ENCODE measurements at regions not wholly inside any gene's neighbourhood (a gene's known extent, or its start where the extent isn't known, plus 50 kb on each side); places are given as distances from the start of the nearest gene placed in this dataset.

DNA sequence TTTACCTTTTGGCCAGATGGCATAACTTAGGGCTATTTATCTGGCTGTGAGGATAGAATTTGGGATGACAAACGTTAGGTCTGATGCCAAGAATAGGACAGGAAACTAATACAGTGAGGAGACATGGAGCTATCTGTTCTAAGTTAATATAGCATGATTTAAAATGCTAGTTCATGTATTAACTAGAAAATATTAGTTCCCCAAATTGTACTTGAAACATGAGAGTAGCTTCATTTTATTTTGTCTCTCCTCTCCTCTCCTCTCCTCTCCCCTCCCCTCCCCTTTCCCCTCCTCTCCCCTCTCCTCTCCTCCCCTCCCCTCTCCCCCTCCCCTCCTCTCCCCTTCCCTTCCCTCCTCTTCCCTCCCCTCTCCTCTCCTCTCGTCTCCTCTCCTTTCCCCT, 101.1 kb upstream of the MYO16 start:
- no peak for DNase-seq (ENCODE audit: low read depth)

DNA sequence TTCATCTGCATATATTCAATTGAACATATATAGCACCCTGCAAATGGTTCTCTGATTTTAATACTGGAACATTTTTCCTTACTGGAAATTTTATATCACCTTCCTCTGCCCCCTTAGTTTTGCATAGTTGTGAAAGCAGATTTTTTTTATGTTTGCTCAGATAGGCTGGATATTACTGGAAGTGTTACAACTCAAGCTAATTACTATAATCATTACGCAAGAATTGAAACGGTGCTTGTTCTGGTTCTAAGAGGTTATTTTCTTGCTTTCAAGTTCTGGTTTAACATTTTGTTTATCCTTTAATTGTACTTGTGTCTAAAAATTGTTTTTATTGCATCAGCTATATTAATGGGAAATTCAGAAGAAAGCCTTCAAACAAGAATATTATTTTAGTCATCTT, 95.6 kb upstream of the MYO16 start:
- no peak for DNase-seq (ENCODE audit: low read depth)

DNA sequence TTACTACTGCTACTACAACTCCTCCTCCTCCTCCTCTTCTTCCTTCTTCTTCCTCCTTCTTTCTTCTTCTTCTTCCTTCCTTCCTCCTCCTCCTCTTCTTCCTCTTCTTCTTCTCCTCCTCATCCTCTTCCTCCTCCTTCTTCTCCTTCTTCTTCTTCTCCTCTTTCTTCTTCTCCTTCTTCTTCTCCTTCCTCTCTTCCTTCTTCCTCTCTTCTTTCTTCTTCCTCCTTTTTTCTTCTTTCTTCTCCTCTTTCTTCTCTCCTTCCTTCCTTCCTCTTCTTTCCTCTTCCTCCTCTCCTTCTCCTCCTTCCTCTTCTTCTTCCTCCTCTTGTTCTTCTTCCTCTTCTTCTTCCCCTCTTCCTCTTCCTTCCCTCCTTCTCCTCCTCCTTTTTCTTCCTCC, 94.7 kb upstream of the MYO16 start:
- no peak for DNase-seq (ENCODE audit: low read depth)

DNA sequence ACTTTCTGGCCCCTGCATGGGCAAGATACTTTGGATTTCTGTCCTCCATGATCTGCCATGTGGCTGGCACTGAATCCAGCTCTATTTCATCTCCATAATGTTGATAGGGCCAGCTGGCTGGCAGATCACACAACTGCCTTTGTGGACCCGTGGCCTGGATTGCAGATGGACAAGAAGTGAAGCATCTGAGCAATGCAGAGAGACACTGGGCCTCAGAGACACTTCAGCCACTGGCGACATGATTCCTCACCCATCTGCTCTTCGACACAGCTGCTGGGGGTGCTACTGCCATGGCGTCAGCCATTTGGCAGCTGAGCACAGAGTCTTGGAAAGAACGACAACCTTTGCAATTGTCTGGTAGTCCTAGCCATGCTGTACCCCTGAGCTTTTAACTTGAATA, 79.5 kb upstream of the MYO16 start:
- no peak for DNase-seq (ENCODE audit: low read depth)

DNA sequence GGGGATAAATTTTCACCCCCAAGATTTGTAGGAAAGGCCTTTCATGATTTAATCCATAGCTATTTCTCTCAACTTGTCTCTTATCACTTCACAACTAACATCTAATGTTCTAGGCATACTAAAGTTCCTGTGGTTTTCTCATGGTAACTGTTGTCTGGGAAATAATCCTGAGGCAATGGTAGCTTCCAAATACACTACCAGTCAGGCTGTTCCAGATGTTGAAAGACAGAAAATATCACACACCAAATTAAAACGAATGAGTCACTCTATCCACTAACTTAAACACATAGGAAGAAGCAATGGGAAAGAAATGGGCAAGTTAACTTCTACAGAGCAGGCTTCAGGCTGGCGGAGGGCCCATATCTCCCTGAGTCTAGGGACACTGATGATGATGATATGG, 77.7 kb upstream of the MYO16 start:
- no peak for DNase-seq (ENCODE audit: low read depth)

DNA sequence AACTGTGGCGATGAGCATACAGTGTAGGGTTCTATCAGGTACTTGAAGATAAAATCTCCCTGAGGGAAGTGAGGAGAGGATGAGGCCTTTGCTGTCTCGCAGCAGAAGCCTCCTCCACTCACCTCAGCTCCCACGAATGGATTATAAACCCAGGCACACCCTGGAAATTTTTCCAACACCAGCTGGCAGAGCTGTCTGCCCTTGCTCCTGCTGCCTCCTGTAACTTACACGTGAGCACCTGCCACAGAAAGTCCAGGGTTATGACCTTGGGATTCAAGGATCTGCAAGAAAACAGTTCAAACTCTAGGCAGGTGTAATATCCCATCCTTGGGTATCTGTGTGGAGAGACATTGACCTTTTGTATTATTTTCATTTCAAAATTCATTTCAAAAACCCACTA, 70.9 kb upstream of the MYO16 start:
- no peak for DNase-seq (ENCODE audit: low read depth)

DNA sequence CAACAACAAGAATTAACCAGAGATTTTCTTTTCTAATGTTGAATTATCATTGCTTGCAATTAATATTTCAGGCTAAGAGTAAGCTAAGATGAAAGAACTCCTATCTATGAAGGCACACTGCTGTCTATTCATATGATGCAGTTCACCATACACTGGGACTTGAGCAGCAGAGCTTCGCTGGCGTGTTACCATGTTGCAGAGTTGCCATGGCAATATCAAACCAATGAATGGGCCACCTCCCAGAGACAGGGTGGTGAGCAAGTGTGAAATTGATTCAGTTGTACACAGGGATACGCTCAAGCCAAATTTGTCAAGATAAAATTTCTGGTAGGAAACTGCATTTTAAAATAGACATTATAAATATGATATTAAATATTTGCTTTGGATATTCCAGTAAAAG, 69.3 kb upstream of the MYO16 start:
- no peak for DNase-seq (ENCODE audit: low read depth)

DNA sequence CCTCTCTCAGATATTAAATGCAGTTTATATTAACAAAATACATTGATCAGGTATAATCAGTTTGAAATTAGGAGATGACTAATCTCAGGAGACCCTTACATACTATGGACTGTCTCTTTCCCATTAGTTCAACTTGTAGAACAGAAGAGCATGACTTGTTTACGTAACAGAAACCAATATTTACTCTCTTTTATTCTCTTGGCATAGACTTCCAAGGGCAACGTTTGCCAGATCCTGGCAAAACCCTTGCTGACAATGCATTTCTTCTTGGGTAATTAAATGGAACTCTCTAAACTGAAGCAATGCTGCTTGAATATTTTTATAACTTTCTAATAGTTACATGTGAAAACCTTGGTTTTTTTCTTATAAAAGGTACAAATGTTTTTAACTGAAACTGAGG, 68.3 kb upstream of the MYO16 start:
- no peak for DNase-seq (ENCODE audit: low read depth)

DNA sequence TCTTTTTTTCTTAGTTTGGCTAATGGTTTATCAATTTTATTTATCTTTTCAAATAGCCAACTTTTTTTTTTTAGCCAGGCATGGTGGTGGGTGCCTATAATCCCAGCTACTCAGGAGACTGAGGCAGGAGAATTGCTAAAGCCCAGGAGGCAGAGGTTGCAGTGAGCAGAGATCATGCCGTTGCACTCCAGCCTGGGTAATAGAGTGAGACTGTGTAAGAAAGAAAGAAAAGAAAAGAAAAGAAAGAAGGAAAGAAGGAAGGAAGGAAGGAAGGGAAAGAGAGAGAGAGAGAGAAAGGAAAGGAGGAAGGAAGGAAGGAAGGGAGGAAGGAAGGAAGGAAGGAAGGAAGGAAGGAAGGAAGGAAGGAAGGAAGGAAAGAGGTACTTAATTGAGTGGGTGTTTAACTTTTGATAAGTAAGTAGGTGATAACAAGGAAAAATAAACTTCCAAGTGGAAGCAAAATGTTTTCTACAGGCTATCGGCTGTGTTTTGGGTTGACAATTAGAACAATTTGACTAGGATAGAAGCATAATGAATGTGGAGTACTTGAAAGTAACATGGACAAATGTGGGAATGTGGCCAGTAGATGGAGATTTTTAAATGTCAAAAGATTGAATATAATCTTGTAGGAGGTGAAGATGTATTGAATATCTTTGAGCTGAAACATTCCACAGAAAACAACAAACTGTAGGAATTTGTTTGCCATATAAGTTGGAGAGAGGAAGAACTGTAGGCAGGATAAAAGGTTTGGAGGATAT, 62.8 kb upstream of the MYO16 start:
- no peak for DNase-seq (ENCODE audit: low read depth)

DNA sequence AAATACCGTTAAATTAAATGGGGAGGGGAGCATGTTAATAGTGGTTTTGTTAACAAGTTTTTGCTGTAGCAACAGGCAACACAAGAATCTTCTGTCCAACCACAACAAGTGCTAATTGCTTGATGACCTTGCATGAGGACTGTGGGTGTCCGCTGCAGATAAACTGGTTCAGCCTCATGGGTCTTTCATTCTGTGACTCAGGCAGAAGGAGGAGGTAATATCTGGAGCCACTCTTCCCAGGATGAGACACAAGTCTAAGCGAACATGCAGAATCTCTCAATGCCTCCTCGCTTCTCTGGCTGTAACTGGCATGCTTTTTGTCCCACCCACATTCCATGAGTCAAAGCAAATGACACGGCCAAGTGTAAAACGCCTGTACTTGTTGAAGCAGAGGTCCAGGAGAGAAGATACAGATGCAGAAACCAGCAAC, 56.6 kb upstream of the MYO16 start:
- no peak for DNase-seq (ENCODE audit: low read depth)

DNA sequence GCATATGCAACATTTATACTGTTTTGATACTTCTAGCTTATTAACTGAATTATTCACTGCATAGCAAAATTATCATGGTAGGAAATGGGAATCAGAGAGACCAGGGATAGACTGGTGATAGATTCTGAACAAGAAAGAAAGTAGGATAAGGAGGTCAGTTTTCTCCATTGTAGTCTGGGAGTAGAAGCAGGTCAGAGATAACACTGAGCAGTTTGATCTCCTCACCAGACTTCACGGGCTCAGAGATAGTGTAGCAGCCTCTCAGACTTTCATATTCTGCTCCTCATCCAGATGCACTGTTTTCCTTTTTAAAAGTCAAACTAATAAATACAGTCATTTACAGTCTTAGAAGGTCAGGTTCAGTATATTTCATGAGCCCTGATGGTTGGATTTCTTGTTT, 56.0 kb upstream of the MYO16 start:
- DNase-seq (ENCODE audit: low read depth), result no peak

DNA sequence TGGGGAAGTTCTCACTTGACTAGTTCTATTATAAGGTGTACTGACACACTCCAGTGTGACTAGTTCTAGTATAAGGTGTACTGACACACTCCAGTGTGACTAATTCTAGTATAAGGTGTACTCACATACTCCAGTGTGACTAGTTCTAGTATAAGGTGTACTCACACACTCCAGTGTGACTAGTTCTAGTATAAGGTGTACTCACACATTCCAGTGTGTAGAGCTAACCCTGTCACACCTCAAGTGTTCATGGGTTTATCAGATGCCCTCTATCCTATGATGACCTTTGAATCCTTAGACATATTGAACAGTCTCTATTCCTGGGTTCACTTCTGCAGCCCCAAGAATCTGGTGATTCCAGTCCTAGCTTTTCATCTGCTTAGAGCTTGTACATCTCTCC, 54.6 kb upstream of the MYO16 start:
- DNase-seq (ENCODE audit: low read depth), result no peak

DNA sequence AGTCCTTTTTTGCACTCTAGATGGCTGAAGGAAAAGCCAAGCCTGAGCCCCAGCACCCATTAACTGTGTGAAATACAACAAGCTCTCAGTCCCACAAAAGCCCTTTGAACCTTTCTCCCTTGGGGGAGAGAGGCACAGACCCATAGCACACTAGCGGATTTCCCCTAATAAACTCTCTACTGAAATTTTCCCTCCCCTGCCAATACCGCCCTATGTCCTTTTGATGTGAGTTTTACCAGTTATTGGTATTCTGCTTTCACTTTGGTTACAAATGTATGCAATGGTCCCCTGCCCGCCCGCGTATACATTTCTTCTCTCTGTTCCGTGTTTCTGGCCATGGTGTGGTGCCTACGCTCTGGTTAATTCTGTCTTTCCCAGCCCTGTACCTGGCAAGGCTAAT, 54.0 kb upstream of the MYO16 start:
- DNase-seq (ENCODE audit: low read depth), result no peak

Measured in GM04503 (cell line).